A204.1 (cell line): ENCODE measurements at regions not wholly inside any gene's neighbourhood (a gene's known extent, or its start where the extent isn't known, plus 50 kb on each side); places are given as distances from the start of the nearest gene placed in this dataset.
A peak's percentile ranks its signal among the peaks of the same experiment; 100 is the strongest.

ENCODE experiments used
- FAIRE-seq: peaks from 2 replicates; lab custom pipeline; 2012; peaks lifted over from hg19 to GRCh38; lab: Jason Lieb, UNC

DNA sequence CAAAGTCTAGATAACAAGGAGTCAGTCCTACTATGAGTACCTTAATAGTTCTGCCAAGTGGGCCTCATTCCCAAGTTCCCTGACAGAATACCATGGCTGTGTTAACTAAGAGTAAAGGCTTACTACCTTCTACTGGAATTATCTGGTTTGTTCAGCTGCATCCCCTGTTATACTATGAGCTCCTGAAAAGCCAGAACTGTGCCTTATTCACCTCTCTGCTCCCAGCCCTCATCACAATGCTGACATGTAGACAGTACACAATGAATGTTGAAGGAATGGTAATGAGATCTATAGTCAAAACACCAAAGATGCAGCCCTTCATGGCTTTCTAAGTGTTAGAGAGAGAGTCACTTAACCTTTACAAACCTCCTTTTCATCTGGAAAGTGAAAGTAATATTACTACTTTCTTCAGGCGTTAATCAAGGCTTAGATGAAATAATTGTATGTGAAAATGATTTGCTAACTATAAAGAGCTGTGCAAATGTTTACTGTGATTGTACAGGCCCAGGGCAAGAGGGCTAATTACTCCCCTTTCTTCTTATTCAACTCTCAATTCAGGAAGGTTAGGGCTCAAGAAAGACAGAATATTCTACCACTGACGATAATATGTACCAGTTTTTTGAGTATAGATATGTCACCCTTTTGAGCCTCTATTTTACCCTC, 70.3 kb upstream of the MROH9 start:
- FAIRE-seq = no peak

DNA sequence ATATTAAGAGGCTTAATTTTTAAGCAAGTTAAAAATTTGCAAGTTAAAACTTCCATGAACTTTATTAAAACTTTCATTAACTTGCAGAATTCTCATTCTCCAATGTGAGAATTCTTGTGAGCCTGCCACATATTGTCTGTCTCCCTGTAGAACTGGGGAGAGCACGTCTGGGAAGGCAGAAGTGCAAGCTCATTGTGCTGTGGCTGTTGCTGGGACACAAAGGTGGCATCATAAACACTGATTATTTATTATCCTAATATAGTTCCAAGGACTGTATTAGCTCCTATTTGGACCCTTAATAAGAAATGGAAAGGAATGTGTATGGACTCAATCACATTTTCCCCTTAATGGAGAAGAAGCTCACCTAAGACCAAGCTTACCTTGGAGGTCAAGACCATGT, 68.7 kb upstream of the MROH9 start:
- FAIRE-seq = no peak

DNA sequence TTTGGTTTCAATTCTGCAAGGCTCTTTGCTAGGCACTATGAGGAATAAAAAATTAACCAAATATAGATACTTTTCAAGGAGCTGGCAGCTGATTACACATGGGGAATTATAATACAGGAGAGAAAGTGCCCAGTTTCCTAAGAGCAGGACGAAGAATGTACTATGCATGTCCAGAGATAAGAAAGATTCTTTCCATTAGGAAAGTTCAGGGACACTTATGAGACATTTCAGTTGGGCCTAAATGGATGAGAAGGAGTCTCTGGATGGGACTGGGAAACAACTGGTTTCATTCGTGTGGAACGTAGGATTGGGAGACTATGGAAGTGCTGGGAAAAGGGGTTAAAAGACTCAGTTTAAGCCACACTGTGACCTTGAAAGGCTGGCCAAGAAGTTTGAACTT, 63.5 kb upstream of the MROH9 start:
- no peak for FAIRE-seq

DNA sequence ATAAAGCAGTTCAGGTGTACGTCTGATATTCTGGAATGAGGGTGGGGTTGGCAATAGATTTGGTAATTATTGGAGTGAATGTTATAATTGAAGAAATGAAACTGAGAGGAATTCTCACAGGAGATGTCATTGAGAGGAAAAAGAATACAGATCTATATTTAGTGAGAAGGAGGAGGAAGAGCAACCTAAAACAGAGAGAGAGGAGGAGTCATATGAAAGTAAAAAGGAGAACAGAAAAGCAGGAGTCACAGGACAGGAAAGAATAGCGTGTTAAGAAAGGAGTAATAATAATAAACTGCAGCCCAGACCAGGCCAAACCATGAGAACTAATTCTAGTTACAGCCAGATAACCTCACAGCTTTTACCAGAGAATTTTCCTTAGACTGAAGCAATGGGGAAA, 62.7 kb upstream of the MROH9 start:
- no peak for FAIRE-seq

DNA sequence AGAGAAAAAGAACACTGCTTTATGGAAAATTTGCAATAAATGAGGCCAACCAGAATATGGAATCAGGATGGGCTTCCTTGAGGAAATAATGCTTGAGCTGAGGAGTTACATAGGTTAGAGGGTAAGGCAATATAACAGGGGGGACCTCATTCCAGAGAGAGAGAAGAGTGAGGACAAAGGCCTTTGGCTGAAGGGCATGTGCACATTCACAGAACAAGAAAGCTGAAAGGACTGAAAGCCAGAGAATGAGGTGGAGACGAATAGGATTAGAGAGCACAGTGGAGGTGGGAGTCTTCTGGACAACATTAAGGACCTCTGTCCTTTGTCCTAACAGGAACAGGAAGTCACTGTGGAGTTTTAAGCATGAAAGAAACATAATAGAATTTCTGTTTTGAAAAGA, 60.7 kb upstream of the MROH9 start:
- peak; percentile 47 for FAIRE-seq

DNA sequence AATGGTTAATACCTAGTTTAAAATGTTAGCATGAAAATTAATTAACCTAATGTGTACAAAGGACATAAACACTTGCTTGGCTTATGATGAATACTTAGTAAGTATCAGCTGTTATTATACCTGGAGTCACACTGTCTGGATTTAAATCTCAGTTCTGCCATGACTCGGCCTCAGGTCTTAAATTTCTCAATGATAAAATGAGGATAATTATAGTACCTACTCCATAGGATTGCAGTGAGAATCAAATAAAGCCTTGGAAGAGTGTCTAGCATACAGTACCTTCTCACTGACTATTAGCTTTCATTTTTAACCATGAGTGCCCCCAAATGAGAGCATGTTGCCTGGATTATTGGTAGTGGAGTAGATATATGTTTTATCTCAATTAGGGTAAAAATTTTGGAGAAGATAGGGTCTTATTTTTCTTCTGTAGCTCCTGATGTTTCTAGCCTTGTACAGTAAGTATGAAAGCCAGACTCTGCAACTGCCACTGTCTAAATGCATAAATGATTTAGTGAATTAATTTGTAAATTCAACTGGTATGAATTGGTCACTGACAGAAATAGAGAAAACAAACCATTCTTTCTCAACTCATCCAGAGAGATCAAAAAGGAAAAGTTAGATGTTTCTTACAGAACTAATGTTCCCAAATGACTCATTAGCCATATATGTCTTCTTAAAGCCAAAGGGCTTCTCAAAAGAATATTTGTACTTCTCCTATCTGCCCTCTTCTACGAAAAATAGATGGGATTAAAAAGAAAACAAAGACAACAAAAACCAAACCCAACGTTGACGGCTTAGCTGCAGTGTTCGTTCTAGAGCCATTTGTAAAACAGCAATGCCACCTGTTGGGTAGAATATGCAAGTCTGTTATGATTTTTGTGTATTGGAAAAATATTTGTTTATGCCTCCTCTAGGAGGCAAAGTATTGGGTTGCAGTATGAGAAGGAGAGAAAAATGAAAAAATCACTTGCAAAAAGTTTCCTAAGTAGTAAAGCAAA, 53.8 kb upstream of the MROH9 start:
- FAIRE-seq = peak; percentile 99
